Natural killer cell (primary cell): ENCODE measurements at regions not wholly inside any gene's neighbourhood (a gene's known extent, or its start where the extent isn't known, plus 50 kb on each side); places are given as distances from the start of the nearest gene placed in this dataset.

Source experiments
- ATAC-seq, 3 donors: fragments of 150-1000 bp in 2 of 3; fragments of 200-7000 bp in 1 of 3; cut with Tn5 transposase; 1 replicate in 1 of 3; 2 replicates in 2 of 3; pipeline ENCODE4 v1.10.0; 2021; ENCODE audit warnings: mild to moderate bottlenecking in 2 of 3, moderate library complexity in 2 of 3
- DNase-seq, 2 donors: peaks; one replicate each; pipeline versions ENCODE4 v3.0.0 to v3.0.0-alpha.2; 2013 to 2021; ENCODE audit warnings: mixed read lengths in 1 of 2
- H3K27ac ChIP-seq: one replicate; pipeline ENCODE4 v1.5.1; 2013; ENCODE audit warnings: mild to moderate bottlenecking, low read length
- H3K27me3 ChIP-seq: one replicate; pipeline ENCODE4 v1.6.1; 2013; ENCODE audit warnings: low read length; ENCODE audit not compliant: control insufficient read depth, insufficient read depth
- H3K36me3 ChIP-seq: one replicate; pipeline ENCODE4 v1.6.1; 2013; ENCODE audit warnings: low read length; ENCODE audit not compliant: control insufficient read depth, insufficient read depth
- H3K4me1 ChIP-seq: one replicate; pipeline ENCODE4 v1.6.1; 2013; ENCODE audit warnings: low read length; ENCODE audit not compliant: control insufficient read depth, insufficient read depth
- H3K4me3 ChIP-seq: one replicate; pipeline ENCODE4 v1.5.1; 2013; ENCODE audit warnings: low read length
- H3K9me3 ChIP-seq: one replicate; pipeline ENCODE4 v1.6.1; 2013; ENCODE audit warnings: low read length; ENCODE audit not compliant: control insufficient read depth, insufficient read depth
- H3K27ac Mint-ChIP-seq, 2 donors: one replicate each; pipeline ENCODE4 v1.8.0; 2022; ENCODE audit warnings: mild to moderate bottlenecking in 2 of 2, mixed read lengths in 2 of 2, moderate library complexity in 1 of 2
- H3K27me3 Mint-ChIP-seq, 2 donors: one replicate each; pipeline ENCODE4 v1.8.0; 2022; ENCODE audit warnings: low read depth in 2 of 2, mixed read lengths in 2 of 2
- H3K36me3 Mint-ChIP-seq: one replicate; pipeline ENCODE4 v1.8.0; 2022; ENCODE audit warnings: mixed read lengths
- H3K4me1 Mint-ChIP-seq, 2 donors: one replicate each; pipeline ENCODE4 v1.8.0; 2022; ENCODE audit warnings: mixed read lengths in 2 of 2
- H3K4me3 Mint-ChIP-seq: one replicate; pipeline ENCODE4 v1.8.0; 2022; ENCODE audit warnings: mild to moderate bottlenecking, moderate library complexity, mixed read lengths
- H3K9me3 Mint-ChIP-seq, 2 donors: one replicate each; pipeline ENCODE4 v1.8.0; 2022; ENCODE audit warnings: mixed read lengths in 2 of 2
- CTCF ChIP-seq: fragments of 200-600 bp; IDR thresholded peaks from one replicate; pipeline ENCODE4 v1.8.0; 2022; ENCODE audit warnings: antibody characterized with exemption
- WGBS: methylation state at CpG from one replicate; pipeline ENCODE4 v1.1.7; 2013; ENCODE audit warnings: missing lambda C conversion rate; ENCODE audit not compliant: insufficient coverage; 5-methylcytosine and 5-hydroxymethylcytosine counted together
- intact Hi-C: fragments of 100-400 bp; cut with micrococcal nuclease; formaldehyde crosslinking; loops from one replicate; pipeline ENCODE4 v1.14.2; 2022

DNA sequence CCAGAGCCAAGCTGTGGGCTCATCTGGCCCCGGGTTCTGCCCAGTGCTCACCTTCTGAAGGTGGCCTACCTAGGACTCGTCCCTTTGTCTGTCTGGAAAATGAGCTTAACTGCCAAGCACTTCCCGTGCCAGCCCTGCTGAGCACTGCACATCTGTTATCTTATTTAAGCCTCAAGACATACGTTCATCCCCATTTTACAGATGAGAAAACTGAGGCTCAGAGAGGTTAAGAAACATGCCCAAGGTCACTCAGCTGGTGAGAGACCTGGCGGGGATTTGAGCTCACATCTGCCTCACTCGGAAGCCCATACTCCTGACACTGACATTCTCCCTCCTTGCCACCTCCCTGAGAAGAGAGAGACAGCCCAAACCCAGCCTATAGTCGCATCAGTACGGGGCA, 226.2 kb downstream of the MN1 start:
- H3K4me1 ChIP-seq = no peaks in the 10 kb centered on the region
- DNase-seq (no peak), ATAC-seq (no peak)
- H3K27ac ChIP-seq = no peak overlapping the region
- H3K4me3 ChIP-seq = no peak overlapping the region
- H3K9me3 ChIP-seq = no peaks in the 10 kb centered on the region
- intact Hi-C loops = no loop called here
- H3K36me3 ChIP-seq = no peaks in the 10 kb centered on the region
- Mint-ChIP-seq H3K27me3 (peaks cover 11 to 18% of the 10 kb centered on the region in 2 donors), H3K4me1 (no peaks in the 10 kb centered on the region), H3K36me3 (no peaks in the 10 kb centered on the region), H3K4me3 (no peak overlapping the region), H3K9me3 (no peaks in the 10 kb centered on the region), H3K27ac (no peak overlapping the region)
- 89% methylated on average over 8 of the region's 8 CpGs for WGBS
- no peaks in the 10 kb centered on the region for H3K27me3 ChIP-seq
- no peak for TF ChIP-seq CTCF

- ATAC-seq (no peak), DNase-seq (no peak)
- H3K36me3 ChIP-seq = no peaks in the 10 kb centered on the region
- TF ChIP-seq CTCF = no peak
- H3K27me3 ChIP-seq = no peaks in the 10 kb centered on the region
- no peaks in the 10 kb centered on the region for H3K9me3 ChIP-seq
- H3K4me3 ChIP-seq = no peak overlapping the region
- 65% methylated on average over 9 of the region's 9 CpGs for WGBS
- Mint-ChIP-seq H3K27me3 (peaks cover 5 to 18% of the 10 kb centered on the region in 2 donors), H3K9me3 (no peaks in the 10 kb centered on the region), H3K4me3 (no peak overlapping the region), H3K4me1 (no peaks in the 10 kb centered on the region), H3K36me3 (no peaks in the 10 kb centered on the region), H3K27ac (no peak overlapping the region)
- intact Hi-C loops = no loop called here
- H3K27ac ChIP-seq = no peak overlapping the region
- H3K4me1 ChIP-seq = no peaks in the 10 kb centered on the region
Observed at GRCh38 chr22:27576413-27576812, 225.1 kb downstream of the MN1 start.

GRCh38 chr22:27576815-27577573, 224.6 kb downstream of the MN1 start:
- H3K36me3 Mint-ChIP-seq = no peaks in the 10 kb centered on the region
- no peak overlapping the region for H3K4me3 Mint-ChIP-seq
- no peak for ATAC-seq
- DNase-seq = no peak
- no peaks in the 10 kb centered on the region for H3K9me3 ChIP-seq
- no peak overlapping the region for H3K27ac ChIP-seq
- no peaks in the 10 kb centered on the region for H3K36me3 ChIP-seq
- no peak for TF ChIP-seq CTCF
- H3K27me3 Mint-ChIP-seq = peaks cover 5 to 14% of the 10 kb centered on the region in 2 donors
- no peaks in the 10 kb centered on the region for H3K9me3 Mint-ChIP-seq
- H3K27ac Mint-ChIP-seq = no peak overlapping the region
- H3K4me1 Mint-ChIP-seq = no peaks in the 10 kb centered on the region
- H3K4me1 ChIP-seq = no peaks in the 10 kb centered on the region
- WGBS = 77% methylated on average over 20 of the region's 20 CpGs
- H3K27me3 ChIP-seq = no peaks in the 10 kb centered on the region
- intact Hi-C loops = no loop called here
- no peak overlapping the region for H3K4me3 ChIP-seq

GRCh38 chr22:27577574-27577969, 224.0 kb downstream of the MN1 start:
- no peaks in the 10 kb centered on the region for H3K27me3 ChIP-seq
- Mint-ChIP-seq H3K4me3 (no peak overlapping the region), H3K36me3 (no peaks in the 10 kb centered on the region), H3K27me3 (peaks cover 0 to 8% of the 10 kb centered on the region in 2 donors), H3K9me3 (no peaks in the 10 kb centered on the region), H3K27ac (no peak overlapping the region), H3K4me1 (no peaks in the 10 kb centered on the region)
- H3K36me3 ChIP-seq = no peaks in the 10 kb centered on the region
- no peak for TF ChIP-seq CTCF
- no peaks in the 10 kb centered on the region for H3K4me1 ChIP-seq
- H3K9me3 ChIP-seq = no peaks in the 10 kb centered on the region
- 89% methylated on average over 12 of the region's 12 CpGs for WGBS
- no peak overlapping the region for H3K27ac ChIP-seq
- intact Hi-C loops = no loop called here
- ATAC-seq (no peak), DNase-seq (no peak)
- H3K4me3 ChIP-seq = no peak overlapping the region
